ENCODE measurements at regions not wholly inside any gene's neighbourhood (a gene's known extent, or its start where the extent isn't known, plus 50 kb on each side); places are given as distances from the start of the nearest gene placed in this dataset.
A peak's percentile ranks its signal among the peaks of the same experiment; 100 is the strongest.

GRCh38 chr13:69474011-69474685 lies 633.5 kb upstream of the ATXN8OS start:
- H3K4me3 Mint-ChIP-seq = no peak overlapping the region
- H3K9me3 Mint-ChIP-seq = no peaks in the 10 kb centered on the region
- H3K36me3 Mint-ChIP-seq (ENCODE audit: insufficient read depth) = no peaks in the 10 kb centered on the region
- H3K27ac Mint-ChIP-seq (ENCODE audit: low read depth) = no peak overlapping the region
- ATAC-seq (replicated peaks; ENCODE audit: extremely low read depth, poor library complexity, severe bottlenecking) (no peak), DNase-seq (ENCODE audit: low spot score in 2 of 2) (no peak)
- H3K4me1 Mint-ChIP-seq = no peaks in the 10 kb centered on the region
- no peaks in the 10 kb centered on the region for H3K27me3 Mint-ChIP-seq

GRCh38 chr13:69468624-69469023 lies 639.0 kb upstream of the ATXN8OS start:
- no peaks in the 10 kb centered on the region for H3K4me1 Mint-ChIP-seq
- no peaks in the 10 kb centered on the region for H3K36me3 Mint-ChIP-seq (ENCODE audit: insufficient read depth)
- DNase-seq (ENCODE audit: low spot score in 2 of 2) (no peak), ATAC-seq (replicated peaks; ENCODE audit: extremely low read depth, poor library complexity, severe bottlenecking) (no peak)
- H3K27me3 Mint-ChIP-seq = no peaks in the 10 kb centered on the region
- no peaks in the 10 kb centered on the region for H3K9me3 Mint-ChIP-seq
- no peak overlapping the region for H3K27ac Mint-ChIP-seq (ENCODE audit: low read depth)
- H3K4me3 Mint-ChIP-seq = no peak overlapping the region

- H3K36me3 Mint-ChIP-seq (ENCODE audit: insufficient read depth) = no peaks in the 10 kb centered on the region
- H3K9me3 Mint-ChIP-seq = peaks cover 6% of the 10 kb centered on the region
- H3K27me3 Mint-ChIP-seq = no peaks in the 10 kb centered on the region
- no peak overlapping the region for H3K27ac Mint-ChIP-seq (ENCODE audit: low read depth)
- no peak for DNase-seq (ENCODE audit: low spot score in 2 of 2)
- no peaks in the 10 kb centered on the region for H3K4me1 Mint-ChIP-seq
- H3K4me3 Mint-ChIP-seq = no peak overlapping the region
- no peak for ATAC-seq (replicated peaks; ENCODE audit: extremely low read depth, poor library complexity, severe bottlenecking)
These were observed 646.2 kb upstream of the ATXN8OS start for GRCh38 chr13:69461397-69461796.

- no peaks in the 10 kb centered on the region for H3K4me1 Mint-ChIP-seq
- no peaks in the 10 kb centered on the region for H3K36me3 Mint-ChIP-seq (ENCODE audit: insufficient read depth)
- ATAC-seq (replicated peaks; ENCODE audit: extremely low read depth, poor library complexity, severe bottlenecking) (no peak), DNase-seq (ENCODE audit: low spot score in 2 of 2) (no peak)
- no peak overlapping the region for H3K4me3 Mint-ChIP-seq
- no peaks in the 10 kb centered on the region for H3K27me3 Mint-ChIP-seq
- peaks cover 10% of the 10 kb centered on the region for H3K9me3 Mint-ChIP-seq
- no peak overlapping the region for H3K27ac Mint-ChIP-seq (ENCODE audit: low read depth)
These were observed 648.3 kb upstream of the ATXN8OS start for GRCh38 chr13:69459346-69459745.

- DNase-seq (ENCODE audit: low spot score in 2 of 2) (no peak), ATAC-seq (replicated peaks; ENCODE audit: extremely low read depth, poor library complexity, severe bottlenecking) (no peak)
- Mint-ChIP-seq H3K36me3 (ENCODE audit: insufficient read depth) (no peaks in the 10 kb centered on the region), H3K4me3 (no peak overlapping the region), H3K27ac (ENCODE audit: low read depth) (no peak overlapping the region), H3K4me1 (no peaks in the 10 kb centered on the region), H3K9me3 (peaks cover 20% of the 10 kb centered on the region), H3K27me3 (no peaks in the 10 kb centered on the region)
These were observed 649.6 kb upstream of the ATXN8OS start for GRCh38 chr13:69458013-69458412.

- Mint-ChIP-seq H3K4me1 (no peaks in the 10 kb centered on the region), H3K4me3 (no peak overlapping the region), H3K27ac (ENCODE audit: low read depth) (no peak overlapping the region)
These were observed 657.4 kb upstream of the ATXN8OS start for GRCh38 chr13:69450245-69450644.

GRCh38 chr13:69425235-69425634 lies 682.4 kb upstream of the ATXN8OS start:
- DNase-seq (ENCODE audit: low spot score in 2 of 2) (no peak), ATAC-seq (replicated peaks; ENCODE audit: extremely low read depth, poor library complexity, severe bottlenecking) (no peak)
- Mint-ChIP-seq H3K4me3 (no peak overlapping the region), H3K9me3 (peaks cover 58% of the 10 kb centered on the region), H3K36me3 (ENCODE audit: insufficient read depth) (no peaks in the 10 kb centered on the region), H3K27ac (ENCODE audit: low read depth) (no peak overlapping the region), H3K27me3 (no peaks in the 10 kb centered on the region), H3K4me1 (no peaks in the 10 kb centered on the region)

More at GRCh38 chr13:69450245-69450644, 657.4 kb upstream of the ATXN8OS start:
- DNase-seq (ENCODE audit: low spot score in 2 of 2) (no peak), ATAC-seq (replicated peaks; ENCODE audit: extremely low read depth, poor library complexity, severe bottlenecking) (no peak)
- peaks cover 19% of the 10 kb centered on the region for H3K9me3 Mint-ChIP-seq
- H3K27me3 Mint-ChIP-seq = no peaks in the 10 kb centered on the region
- no peaks in the 10 kb centered on the region for H3K36me3 Mint-ChIP-seq (ENCODE audit: insufficient read depth)

- no peak overlapping the region for H3K27ac Mint-ChIP-seq (ENCODE audit: low read depth)
- no peaks in the 10 kb centered on the region for H3K27me3 Mint-ChIP-seq
- H3K36me3 Mint-ChIP-seq (ENCODE audit: insufficient read depth) = no peaks in the 10 kb centered on the region
- ATAC-seq (replicated peaks; ENCODE audit: extremely low read depth, poor library complexity, severe bottlenecking) (no peak), DNase-seq (ENCODE audit: low spot score in 2 of 2) (no peak)
- no peak overlapping the region for H3K4me3 Mint-ChIP-seq
- no peaks in the 10 kb centered on the region for H3K4me1 Mint-ChIP-seq
- peaks cover 47% of the 10 kb centered on the region for H3K9me3 Mint-ChIP-seq
These were observed 683.8 kb upstream of the ATXN8OS start for GRCh38 chr13:69423844-69424243.

- DNase-seq (ENCODE audit: low spot score in 2 of 2) = no peak
- Mint-ChIP-seq H3K27ac (ENCODE audit: low read depth) (no peak overlapping the region), H3K4me1 (no peaks in the 10 kb centered on the region), H3K36me3 (ENCODE audit: insufficient read depth) (no peaks in the 10 kb centered on the region), H3K9me3 (peaks cover 14% of the 10 kb centered on the region), H3K27me3 (no peaks in the 10 kb centered on the region), H3K4me3 (no peak overlapping the region)
- no peak for ATAC-seq (replicated peaks; ENCODE audit: extremely low read depth, poor library complexity, severe bottlenecking)
These were observed 689.3 kb upstream of the ATXN8OS start for GRCh38 chr13:69418319-69418718.

- Mint-ChIP-seq H3K27ac (ENCODE audit: low read depth) (no peak overlapping the region), H3K27me3 (no peaks in the 10 kb centered on the region), H3K36me3 (ENCODE audit: insufficient read depth) (no peaks in the 10 kb centered on the region), H3K9me3 (peaks cover 12% of the 10 kb centered on the region), H3K4me1 (no peaks in the 10 kb centered on the region), H3K4me3 (no peak overlapping the region)
- no peak for DNase-seq (ENCODE audit: low spot score in 2 of 2)
- ATAC-seq (replicated peaks; ENCODE audit: extremely low read depth, poor library complexity, severe bottlenecking) = no peak
These were observed 696.9 kb upstream of the ATXN8OS start for GRCh38 chr13:69410761-69411160.

GRCh38 chr13:69391756-69392155 lies 715.9 kb upstream of the ATXN8OS start:
- DNase-seq (ENCODE audit: low spot score in 2 of 2) (no peak), ATAC-seq (replicated peaks; ENCODE audit: extremely low read depth, poor library complexity, severe bottlenecking) (no peak)
- Mint-ChIP-seq H3K36me3 (ENCODE audit: insufficient read depth) (no peaks in the 10 kb centered on the region), H3K27me3 (no peaks in the 10 kb centered on the region), H3K27ac (ENCODE audit: low read depth) (no peak overlapping the region), H3K4me3 (no peak overlapping the region), H3K9me3 (peaks cover 33% of the 10 kb centered on the region), H3K4me1 (no peaks in the 10 kb centered on the region)

GRCh38 chr13:69389899-69390298 lies 717.7 kb upstream of the ATXN8OS start:
- no peak for DNase-seq (ENCODE audit: low spot score in 2 of 2)
- H3K27me3 Mint-ChIP-seq = no peaks in the 10 kb centered on the region
- no peaks in the 10 kb centered on the region for H3K4me1 Mint-ChIP-seq
- H3K4me3 Mint-ChIP-seq = no peak overlapping the region
- H3K9me3 Mint-ChIP-seq = peaks cover 33% of the 10 kb centered on the region
- ATAC-seq (replicated peaks; ENCODE audit: extremely low read depth, poor library complexity, severe bottlenecking) = peak; percentile 32
- no peak overlapping the region for H3K27ac Mint-ChIP-seq (ENCODE audit: low read depth)
- no peaks in the 10 kb centered on the region for H3K36me3 Mint-ChIP-seq (ENCODE audit: insufficient read depth)

GRCh38 chr13:69373747-69374425 lies 733.7 kb upstream of the ATXN8OS start:
- Mint-ChIP-seq H3K4me1 (no peaks in the 10 kb centered on the region), H3K9me3 (peaks cover 6% of the 10 kb centered on the region), H3K27ac (ENCODE audit: low read depth) (no peak overlapping the region), H3K27me3 (no peaks in the 10 kb centered on the region), H3K36me3 (ENCODE audit: insufficient read depth) (peaks cover 2% of the 10 kb centered on the region), H3K4me3 (no peak overlapping the region)
- ATAC-seq (replicated peaks; ENCODE audit: extremely low read depth, poor library complexity, severe bottlenecking) (no peak), DNase-seq (ENCODE audit: low spot score in 2 of 2) (no peak)
